MM.1S (cell line): ENCODE measurements at regions not wholly inside any gene's neighbourhood (a gene's known extent, or its start where the extent isn't known, plus 50 kb on each side); places are given as distances from the start of the nearest gene placed in this dataset.

Experiments used
- EZH2 ChIP-seq: fragments of 300-600 bp; sonication (generic); optimal IDR thresholded peaks from 2 replicates; pipeline ENCODE3; 2017; ENCODE audit warnings: low read depth, mild to moderate bottlenecking, antibody characterized with exemption, low read length, mixed read lengths
- TF ChIP-seq, protein P1 (sequence below): fragments of 300-600 bp; sonication (generic); IDR thresholded peaks from 2 replicates; pipeline ENCODE4 v1.5.1; 2016; ENCODE audit warnings: antibody characterized with exemption, low read length, mixed read lengths

GRCh38 chr15:101590785-101591184, 61.4 kb downstream of the TM2D3 start:
- TF ChIP-seq, protein P1, sequence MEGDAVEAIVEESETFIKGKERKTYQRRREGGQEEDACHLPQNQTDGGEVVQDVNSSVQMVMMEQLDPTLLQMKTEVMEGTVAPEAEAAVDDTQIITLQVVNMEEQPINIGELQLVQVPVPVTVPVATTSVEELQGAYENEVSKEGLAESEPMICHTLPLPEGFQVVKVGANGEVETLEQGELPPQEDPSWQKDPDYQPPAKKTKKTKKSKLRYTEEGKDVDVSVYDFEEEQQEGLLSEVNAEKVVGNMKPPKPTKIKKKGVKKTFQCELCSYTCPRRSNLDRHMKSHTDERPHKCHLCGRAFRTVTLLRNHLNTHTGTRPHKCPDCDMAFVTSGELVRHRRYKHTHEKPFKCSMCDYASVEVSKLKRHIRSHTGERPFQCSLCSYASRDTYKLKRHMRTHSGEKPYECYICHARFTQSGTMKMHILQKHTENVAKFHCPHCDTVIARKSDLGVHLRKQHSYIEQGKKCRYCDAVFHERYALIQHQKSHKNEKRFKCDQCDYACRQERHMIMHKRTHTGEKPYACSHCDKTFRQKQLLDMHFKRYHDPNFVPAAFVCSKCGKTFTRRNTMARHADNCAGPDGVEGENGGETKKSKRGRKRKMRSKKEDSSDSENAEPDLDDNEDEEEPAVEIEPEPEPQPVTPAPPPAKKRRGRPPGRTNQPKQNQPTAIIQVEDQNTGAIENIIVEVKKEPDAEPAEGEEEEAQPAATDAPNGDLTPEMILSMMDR, result no peak
- TF ChIP-seq EZH2, result no peak
